B cell (primary cell): ENCODE measurements at regions not wholly inside any gene's neighbourhood (a gene's known extent, or its start where the extent isn't known, plus 50 kb on each side); places are given as distances from the start of the nearest gene placed in this dataset.

Experiments used
- ATAC-seq: fragments of 200-7000 bp; cut with Tn5 transposase; one replicate; pipeline ENCODE4 v1.10.0; 2021; ENCODE audit warnings: low read depth, mild to moderate bottlenecking, moderate number of reproducible peaks, moderate library complexity
- CTCF ChIA-PET: fragments of 350-600 bp; sonication (Branson Sonifier 250); formaldehyde crosslinking; loops from one replicate; lab custom pipeline; 2021; ENCODE audit warnings: antibody characterized with exemption, inconsistent platforms; lab: Charles Lee
- POLR2A ChIA-PET: fragments of 350-600 bp; sonication (Branson Sonifier 250); formaldehyde crosslinking; loops from one replicate; lab custom pipeline; 2021; ENCODE audit warnings: antibody characterized with exemption; lab: Charles Lee
- DNase-seq: peaks from one replicate; pipeline ENCODE4 v3.0.0; 2013
- H2AFZ ChIP-seq: 2 replicates; pipeline ENCODE4 v1.6.1; 2012; ENCODE audit warnings: mild to moderate bottlenecking, low read depth, low read length; ENCODE audit not compliant: insufficient read depth, poor library complexity, severe bottlenecking
- H3K27ac ChIP-seq, 2 donors: 1 replicate in 1 of 2; 2 replicates in 1 of 2; pipeline ENCODE4 v1.5.1; 2012 to 2013; ENCODE audit warnings: low read length in 2 of 2, mild to moderate bottlenecking in 2 of 2, moderate library complexity in 1 of 2
- H3K27me3 ChIP-seq, 4 experiments: fragments of 200-600 bp in 1 of 4; sonication (generic) in 1 of 4; replicated peaks in 1 of 4; 1 replicate in 2 of 4; 2 replicates in 2 of 4; pipeline versions ENCODE4 v1.6.1 to v1.7.0; 2013 to 2016; ENCODE audit warnings: low read length in 3 of 4, mild to moderate bottlenecking in 2 of 4, mixed read lengths in 1 of 4, moderate library complexity in 1 of 4; ENCODE audit not compliant: insufficient read depth in 4 of 4, control insufficient read depth in 3 of 4; ENCODE audit errors: control extremely low read depth in 1 of 4
- H3K36me3 ChIP-seq, 2 experiments: replicated peaks in 1 of 2; 1 replicate in 1 of 2; 2 replicates in 1 of 2; pipeline versions ENCODE4 v1.6.1 to v1.7.1; 2013; ENCODE audit warnings: low read length in 1 of 2; ENCODE audit not compliant: insufficient read depth in 2 of 2, control insufficient read depth in 1 of 2; ENCODE audit errors: control extremely low read depth in 1 of 2, extremely low read depth in 1 of 2
- H3K4me1 ChIP-seq, 2 donors: fragments of 200-600 bp in 1 of 2; sonication (generic) in 1 of 2; 1 replicate in 1 of 2; 2 replicates in 1 of 2; pipeline versions ENCODE4 v1.5.1 to v1.6.1; 2013 to 2017; ENCODE audit warnings: low read length in 2 of 2; ENCODE audit not compliant: control insufficient read depth in 2 of 2, insufficient read depth in 2 of 2
- H3K4me2 ChIP-seq: replicated peaks from 2 replicates; pipeline ENCODE3; 2012; ENCODE audit warnings: mild to moderate bottlenecking, low read depth, low read length; ENCODE audit not compliant: poor library complexity, severe bottlenecking
- H3K4me3 ChIP-seq, 5 experiments: fragments of 200-600 bp in 1 of 5; sonication (generic) in 1 of 5; 1 replicate in 3 of 5; 2 replicates in 2 of 5; pipeline versions ENCODE4 v1.5.1 to v1.7.0; 2011 to 2016; ENCODE audit warnings: low read length in 4 of 5, mild to moderate bottlenecking in 4 of 5, low read depth in 2 of 5, control low read depth in 1 of 5, moderate library complexity in 1 of 5; ENCODE audit not compliant: insufficient read depth in 1 of 5; ENCODE audit errors: control extremely low read depth in 1 of 5, extremely low read depth in 1 of 5
- H3K79me2 ChIP-seq: fragments of 200-600 bp; sonication (generic); one replicate; pipeline ENCODE4 v1.6.0; 2016; ENCODE audit warnings: low read length; ENCODE audit not compliant: control insufficient read depth, insufficient read depth
- H3K9ac ChIP-seq: fragments of 200-600 bp; sonication (generic); 2 replicates; pipeline ENCODE4 v1.6.1; 2017; ENCODE audit warnings: mild to moderate bottlenecking, low read length, moderate library complexity
- H3K9me3 ChIP-seq, 3 donors: one replicate each; pipeline versions ENCODE4 v1.6.1 to v1.7.1; 2013; ENCODE audit warnings: low read length in 2 of 3; ENCODE audit not compliant: control insufficient read depth in 2 of 3, insufficient read depth in 1 of 3; ENCODE audit errors: control extremely low read depth in 1 of 3
- H4K20me1 ChIP-seq: 2 replicates; pipeline ENCODE4 v1.6.0; 2012; ENCODE audit warnings: mild to moderate bottlenecking, low read length; ENCODE audit not compliant: insufficient read depth, control insufficient read depth, poor library complexity, severe bottlenecking
- H3K27ac Mint-ChIP-seq: one replicate; pipeline ENCODE4 v1.8.0; 2021; ENCODE audit warnings: mixed read lengths
- H3K27me3 Mint-ChIP-seq: one replicate; pipeline ENCODE4 v1.8.0; 2021; ENCODE audit warnings: mixed read lengths
- H3K4me1 Mint-ChIP-seq: one replicate; pipeline ENCODE4 v1.8.0; 2021; ENCODE audit warnings: mixed read lengths
- H3K4me3 Mint-ChIP-seq: one replicate; pipeline ENCODE4 v1.8.0; 2021; ENCODE audit warnings: mixed read lengths
- H3K9me3 Mint-ChIP-seq: one replicate; pipeline ENCODE4 v1.8.0; 2022; ENCODE audit warnings: mixed read lengths; ENCODE audit not compliant: insufficient read depth
- EZH2 ChIP-seq: IDR thresholded peaks from 2 replicates; pipeline ENCODE4 v1.6.1; 2012; ENCODE audit warnings: borderline replicate concordance, low read depth, mild to moderate bottlenecking, moderate library complexity, low read length; ENCODE audit not compliant: insufficient read depth, poor library complexity, severe bottlenecking
- WGBS: methylation state at CpG from one replicate; pipeline ENCODE4 v1.1.5; 2013; ENCODE audit warnings: missing lambda C conversion rate; ENCODE audit not compliant: insufficient coverage; 5-methylcytosine and 5-hydroxymethylcytosine counted together
- intact Hi-C: fragments of 100-400 bp; cut with micrococcal nuclease; formaldehyde crosslinking; loops from one replicate; pipeline ENCODE4 v1.10.0; 2022
- TF ChIP-seq, protein P1 (sequence below): fragments of 200-600 bp; IDR thresholded peaks from one replicate; pipeline ENCODE4 v1.8.0; 2022; ENCODE audit warnings: antibody characterized with exemption, mild to moderate bottlenecking

DNA sequence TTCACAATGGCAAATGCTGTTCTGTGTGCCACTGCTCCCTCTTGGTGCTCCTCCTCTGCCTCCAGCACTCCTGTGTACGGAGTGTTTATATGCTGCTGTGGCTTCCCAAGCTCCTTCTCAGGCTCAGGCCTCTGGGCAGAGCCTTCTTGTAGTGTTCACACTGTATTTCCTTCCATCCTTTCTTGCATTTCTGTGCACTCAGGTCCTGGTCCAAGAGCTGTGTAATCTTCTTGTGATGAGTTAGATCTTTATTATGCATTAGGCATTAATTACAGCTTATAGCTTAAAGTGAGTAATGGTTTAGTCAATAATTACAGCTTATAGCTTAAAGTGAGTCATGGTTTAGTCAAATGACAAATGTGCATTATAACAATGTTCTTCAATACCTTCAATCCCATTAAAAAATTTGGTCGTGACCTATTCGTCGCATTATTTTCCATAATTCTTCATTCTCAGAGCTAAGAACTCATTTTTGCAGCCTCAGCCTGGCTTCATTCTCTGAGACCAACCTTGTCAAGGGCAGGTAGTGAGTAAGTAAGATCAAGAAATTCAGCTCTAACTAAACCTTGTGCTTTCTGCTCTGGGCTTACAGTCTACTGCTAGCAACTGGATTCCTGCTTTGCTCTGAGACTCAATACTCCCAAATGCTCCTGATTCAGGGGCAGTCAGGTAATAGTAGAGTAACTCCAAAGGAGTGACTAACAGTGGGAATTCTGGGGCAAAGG is 154.5 kb upstream of the SPAG17 start:
- no peak overlapping the region for H3K4me3 Mint-ChIP-seq
- intact Hi-C loops, result no loop called here
- ChIA-PET POLR2A (no interaction called here), CTCF (no interaction called here)
- no peak for ATAC-seq
- no peak for DNase-seq
- H3K27ac Mint-ChIP-seq, result no peak overlapping the region
- Histone ChIP-seq H3K27me3 (no peaks in the 10 kb centered on the region), H2AFZ (no peak overlapping the region), H3K4me3 (no peak overlapping the region), H3K9ac (no peak overlapping the region), H3K27ac (no peak overlapping the region), H3K79me2 (no peaks in the 10 kb centered on the region), H3K4me2 (no peak overlapping the region), H3K36me3 (no peaks in the 10 kb centered on the region), H3K9me3 (no peaks in the 10 kb centered on the region), H4K20me1 (no peaks in the 10 kb centered on the region), H3K4me1 (no peaks in the 10 kb centered on the region)
- TF ChIP-seq, protein P1, sequence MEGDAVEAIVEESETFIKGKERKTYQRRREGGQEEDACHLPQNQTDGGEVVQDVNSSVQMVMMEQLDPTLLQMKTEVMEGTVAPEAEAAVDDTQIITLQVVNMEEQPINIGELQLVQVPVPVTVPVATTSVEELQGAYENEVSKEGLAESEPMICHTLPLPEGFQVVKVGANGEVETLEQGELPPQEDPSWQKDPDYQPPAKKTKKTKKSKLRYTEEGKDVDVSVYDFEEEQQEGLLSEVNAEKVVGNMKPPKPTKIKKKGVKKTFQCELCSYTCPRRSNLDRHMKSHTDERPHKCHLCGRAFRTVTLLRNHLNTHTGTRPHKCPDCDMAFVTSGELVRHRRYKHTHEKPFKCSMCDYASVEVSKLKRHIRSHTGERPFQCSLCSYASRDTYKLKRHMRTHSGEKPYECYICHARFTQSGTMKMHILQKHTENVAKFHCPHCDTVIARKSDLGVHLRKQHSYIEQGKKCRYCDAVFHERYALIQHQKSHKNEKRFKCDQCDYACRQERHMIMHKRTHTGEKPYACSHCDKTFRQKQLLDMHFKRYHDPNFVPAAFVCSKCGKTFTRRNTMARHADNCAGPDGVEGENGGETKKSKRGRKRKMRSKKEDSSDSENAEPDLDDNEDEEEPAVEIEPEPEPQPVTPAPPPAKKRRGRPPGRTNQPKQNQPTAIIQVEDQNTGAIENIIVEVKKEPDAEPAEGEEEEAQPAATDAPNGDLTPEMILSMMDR, result no peak
- no peak for TF ChIP-seq EZH2
- H3K4me1 Mint-ChIP-seq, result peaks cover 2% of the 10 kb centered on the region
- H3K9me3 Mint-ChIP-seq, result no peaks in the 10 kb centered on the region
- no CpG with 5 or more reads among the region's 4 CpGs for WGBS
- H3K27me3 Mint-ChIP-seq, result no peaks in the 10 kb centered on the region

- H3K27me3 Mint-ChIP-seq, result no peaks in the 10 kb centered on the region
- ChIA-PET CTCF (no interaction called here), POLR2A (no interaction called here)
- no peak overlapping the region for H3K27ac Mint-ChIP-seq
- Histone ChIP-seq H3K79me2 (no peaks in the 10 kb centered on the region), H3K4me3 (no peak overlapping the region), H3K4me2 (no peak overlapping the region), H3K27me3 (no peaks in the 10 kb centered on the region), H3K4me1 (no peaks in the 10 kb centered on the region), H3K27ac (no peak overlapping the region), H4K20me1 (no peaks in the 10 kb centered on the region), H3K9me3 (no peaks in the 10 kb centered on the region), H2AFZ (no peak overlapping the region), H3K36me3 (no peaks in the 10 kb centered on the region), H3K9ac (no peak overlapping the region)
- TF ChIP-seq, protein P1, result no peak
- TF ChIP-seq EZH2, result no peak
- H3K4me3 Mint-ChIP-seq, result no peak overlapping the region
- intact Hi-C loops, result no loop called here
- 86% methylated on average over 3 of the region's 3 CpGs for WGBS
- no peaks in the 10 kb centered on the region for H3K9me3 Mint-ChIP-seq
- H3K4me1 Mint-ChIP-seq, result peaks cover 2% of the 10 kb centered on the region
- DNase-seq (no peak), ATAC-seq (no peak)
These were observed 153.9 kb upstream of the SPAG17 start for GRCh38 chr1:118338936-118339335.
